ENCODE measurements at regions not wholly inside any gene's neighbourhood (a gene's known extent, or its start where the extent isn't known, plus 50 kb on each side); places are given as distances from the start of the nearest gene placed in this dataset.

GRCh38 chr2:48221846-48222516 is 92.5 kb upstream of the FOXN2 start:
- Histone ChIP-seq H3K4me2 (ENCODE audit: insufficient read depth, low read length) (no peak overlapping the region), H3K36me3 (ENCODE audit: control insufficient read depth, insufficient read depth, low read length) (no peaks in the 10 kb centered on the region), H3K9ac (ENCODE audit: insufficient read depth in 1 of 2, low read depth in 2 of 2, low read length in 2 of 2) (no peak overlapping the region), H4K20me1 (replicated peaks; ENCODE audit: control insufficient read depth, insufficient read depth, low read length) (no peaks in the 10 kb centered on the region), H3K4me1 (replicated peaks in 1 of 2; ENCODE audit: control insufficient read depth in 2 of 2, insufficient read depth in 2 of 2, low read length in 2 of 2) (peaks cover 0 to 3% of the 10 kb centered on the region in 2 experiments; a peak in 2 of 5 replicates), H3K4me3 (no peak overlapping the region), H3K9me3 (replicated peaks; ENCODE audit: control insufficient read depth, insufficient read depth, low read depth, low read length) (no peaks in the 10 kb centered on the region), H3K79me2 (ENCODE audit: control insufficient read depth, insufficient read depth, low read length) (no peaks in the 10 kb centered on the region), H3K9me1 (ENCODE audit: control insufficient read depth, insufficient read depth, low read length) (no peaks in the 10 kb centered on the region), H3K27ac (ENCODE audit: extremely low read depth, low read depth, low read length) (no peak overlapping the region), H3K27me3 (ENCODE audit: control insufficient read depth in 2 of 2, insufficient read depth in 2 of 2, low read length in 2 of 2) (no peaks in the 10 kb centered on the region), H2AFZ (ENCODE audit: low read depth, low read length) (no peak overlapping the region)
- intact Hi-C loops (cut with micrococcal nuclease): no loop called here
- ATAC-seq (no peak), FAIRE-seq (no peak), DNase-seq (ENCODE audit: extremely low read depth in 1 of 4, low spot score in 3 of 4) (no peak)
- ChIA-PET CTCF (ENCODE audit: low intra/inter-chr PET ratio) (no interaction called here), POLR2A (interaction anchor here (0.8 to 1.0 kb wide), 2 partner anchors 10 to 17 kb away, joined by 4 read pairs; no protein-coding TSS in a partner anchor)
- in situ Hi-C loops (cut with MboI): no loop called here
- BruUV-seq (replicated peaks): no TSS peak
- TF ChIP-seq ARID1B (IDR thresholded peaks at IDR 0.05) (0 out of 2 replicates have a peak, but pooled peaks have one; percentile 46), ETV1 (tag; conservative IDR thresholded peaks at IDR 0.05; ENCODE audit: low read depth) (no peak), E2F5 (CRISPR knock-in tag; IDR thresholded peaks at IDR 0.05) (no peak), FOSL1 (tag; conservative IDR thresholded peaks at IDR 0.05) (peak; percentile 86), JUN (IDR thresholded peaks at IDR 0.05; ENCODE audit: borderline replicate concordance, low read depth, low read length) (0 out of 2 replicates have a peak, but pooled peaks have one; percentile 24), JUN (CRISPR knock-in tag; IDR thresholded peaks at IDR 0.05; ENCODE audit: borderline replicate concordance) (no peak), CEBPG (CRISPR knock-in tag; IDR thresholded peaks at IDR 0.05) (no peak), CEBPG (tag; conservative IDR thresholded peaks at IDR 0.05 in 1 of 2, IDR thresholded peaks at IDR 0.05 in 1 of 2) (0 out of 4 replicates have a peak, but pooled peaks of 1 of the 2 experiments have one; percentile 42), ATF3 (IDR thresholded peaks at IDR 0.05) (peak; percentile 63; the same call in 1 of the 2 replicates), ATF3 (CRISPR knock-in tag; conservative IDR thresholded peaks at IDR 0.05) (no peak), CLOCK (CRISPR knock-in tag; IDR thresholded peaks at IDR 0.05; ENCODE audit: borderline replicate concordance) (no peak), SOX6 (IDR thresholded peaks at IDR 0.05) (peak; percentile 58; the same call in 1 of the 2 replicates), CREB3L1 (IDR thresholded peaks at IDR 0.05; ENCODE audit: borderline replicate concordance, low read depth) (no peak)
- 25% methylated on average over 4 of the region's 4 CpGs for WGBS (ENCODE audit: insufficient coverage, low coverage, missing lambda C conversion rate)

Data from K562 (cell line).